HuH-7.5 (cell line): ENCODE measurements at regions not wholly inside any gene's neighbourhood (a gene's known extent, or its start where the extent isn't known, plus 50 kb on each side); places are given as distances from the start of the nearest gene placed in this dataset.
"Not testable (repeated sequence)": the region's sequence is repeated elsewhere in the genome, so short reads cannot be mapped to it uniquely, and the experiment has no call there.

Experiments used
- DNase-seq: peaks from one replicate; pipeline ENCODE4 v3.0.0; 2011; ENCODE audit warnings: low spot score

- DNase-seq: no peak
These were observed 84.1 kb upstream of the MED13L start for GRCh38 chr12:116361414-116362223.

- no peak for DNase-seq
These were observed 87.6 kb upstream of the MED13L start for GRCh38 chr12:116365114-116365513.

- no peak for DNase-seq
These were observed 88.3 kb upstream of the MED13L start for GRCh38 chr12:116365606-116366455.

DNA sequence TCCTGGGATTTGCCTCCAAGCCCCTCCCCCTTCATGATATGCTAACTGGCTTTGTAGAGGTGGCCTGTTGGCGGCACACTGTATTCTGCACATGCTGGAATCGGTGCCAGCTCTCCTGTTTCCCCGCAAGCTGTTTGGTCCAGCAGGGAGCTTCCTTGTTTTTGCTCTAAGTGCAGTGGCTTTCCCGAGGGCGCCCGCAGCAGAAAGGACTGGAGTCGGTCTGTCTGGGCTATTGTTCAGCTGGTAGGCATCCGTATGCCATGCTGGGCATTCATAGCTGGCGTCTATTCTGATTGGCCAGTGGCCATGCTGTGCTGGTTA is 88.9 kb upstream of the MED13L start:
- no peak for DNase-seq

GRCh38 chr12:116366824-116367223 is 89.3 kb upstream of the MED13L start:
- no peak for DNase-seq

GRCh38 chr12:116368196-116369194 is 91.0 kb upstream of the MED13L start:
- DNase-seq: no peak

DNA sequence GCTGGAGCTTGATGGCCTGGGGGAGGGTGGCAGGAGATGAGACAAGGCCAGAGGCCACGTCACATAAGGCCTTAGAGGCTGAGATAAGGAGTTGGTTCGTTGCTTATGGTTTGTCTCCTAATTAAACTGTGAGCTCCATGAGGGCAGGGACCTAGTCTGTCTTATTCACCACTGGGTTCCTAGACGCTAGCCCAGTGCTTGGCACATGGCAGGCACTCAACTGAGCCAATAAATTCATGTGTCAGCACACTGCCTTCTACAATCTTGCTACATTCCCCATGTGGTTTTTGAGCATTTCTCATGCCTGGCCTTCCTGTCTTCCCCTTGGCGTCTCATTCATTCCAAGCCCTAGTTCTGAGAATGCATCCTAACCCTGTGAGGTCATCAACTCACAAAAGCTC is 92.5 kb upstream of the MED13L start:
- DNase-seq: no peak

- DNase-seq: no peak
These were observed 93.5 kb upstream of the MED13L start for GRCh38 chr12:116370886-116371580.

- DNase-seq: no peak
These were observed 95.3 kb upstream of the MED13L start for GRCh38 chr12:116372815-116373214.

DNA sequence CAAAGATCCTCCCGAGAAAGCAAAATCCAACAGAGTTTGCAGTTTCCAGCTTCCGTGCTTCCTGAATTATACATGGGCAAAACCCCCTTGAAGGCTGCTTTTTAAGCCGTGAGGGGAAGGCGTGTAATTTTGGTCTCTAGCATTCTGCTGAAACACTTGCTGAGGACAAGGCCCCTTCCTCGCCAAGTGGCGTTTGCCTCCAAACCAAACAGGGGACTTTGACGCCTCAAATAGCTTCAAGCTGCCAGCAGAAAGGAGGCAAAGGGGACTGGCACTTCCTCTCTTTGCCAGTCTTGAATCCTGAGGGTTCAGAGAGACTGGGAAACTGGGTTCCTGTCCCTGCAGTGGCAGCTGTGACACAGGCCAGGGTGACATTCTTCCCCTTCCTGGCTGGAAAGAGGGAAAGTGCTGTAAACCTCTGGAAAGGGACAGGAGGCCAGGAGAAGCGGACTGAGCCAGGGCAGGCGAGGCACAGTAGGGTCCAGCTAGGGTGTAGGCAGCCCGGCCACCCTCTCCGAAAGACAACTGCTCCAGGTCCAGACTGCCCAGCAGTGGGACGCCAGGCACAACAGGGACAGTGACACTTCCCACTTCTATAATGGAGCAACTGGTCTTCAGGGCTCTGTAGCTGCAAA is 96.2 kb upstream of the MED13L start:
- DNase-seq: no peak

- no peak for DNase-seq
These were observed 96.7 kb upstream of the MED13L start for GRCh38 chr12:116374207-116374606.

DNA sequence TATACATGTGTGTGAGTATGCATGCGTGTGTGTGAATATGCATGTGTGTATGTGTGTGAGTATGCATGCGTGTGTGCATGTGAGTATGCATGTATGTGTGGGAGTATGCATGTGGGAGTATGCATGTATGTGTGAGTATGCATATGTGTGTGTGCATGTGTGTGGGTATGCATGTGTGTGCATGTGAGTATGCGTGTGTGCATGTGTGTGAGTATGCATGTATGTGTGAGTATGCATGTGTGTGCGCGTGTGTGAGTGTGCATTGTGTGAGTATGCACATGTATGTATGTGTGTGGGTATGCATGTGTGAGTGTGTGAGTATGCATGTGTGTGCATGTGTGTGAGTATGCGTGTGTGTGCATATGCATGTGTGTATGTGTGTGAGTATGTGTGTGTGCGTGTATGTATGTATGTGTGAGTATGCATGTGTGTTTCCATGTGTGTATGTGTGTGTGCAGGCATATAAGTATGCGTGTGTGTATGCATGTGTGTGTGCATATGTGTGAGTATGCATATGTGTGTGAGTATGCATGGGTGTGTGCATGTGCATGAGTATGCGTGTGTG is 97.9 kb upstream of the MED13L start:
- no peak for DNase-seq

GRCh38 chr12:116376354-116377193 is 99.1 kb upstream of the MED13L start:
- DNase-seq: no peak

GRCh38 chr12:116377194-116377571 is 99.7 kb upstream of the MED13L start:
- DNase-seq: not testable (repeated sequence)

DNA sequence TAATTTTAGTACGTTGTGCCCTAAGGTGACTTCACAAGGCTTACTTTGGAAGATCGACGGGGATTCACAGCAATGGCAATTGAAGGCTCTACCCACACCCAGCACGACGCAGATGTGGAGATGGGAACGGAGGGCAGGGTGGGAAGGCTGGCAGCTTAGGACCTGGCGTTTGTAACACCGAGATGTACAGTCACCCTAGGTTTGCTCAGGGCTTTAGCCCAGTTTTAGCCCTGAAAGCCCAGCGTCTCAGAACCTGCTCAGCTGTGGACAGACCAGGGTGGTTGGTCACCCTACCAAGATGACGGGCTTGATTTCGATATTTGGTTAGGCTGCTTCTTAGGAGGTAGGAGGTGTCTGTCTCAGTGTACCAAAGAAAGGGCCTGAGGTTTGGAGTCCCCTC is 100.5 kb upstream of the MED13L start:
- no peak for DNase-seq

- no peak for DNase-seq
These were observed 102.6 kb upstream of the MED13L start for GRCh38 chr12:116380108-116380507.

- DNase-seq: not testable (repeated sequence)
These were observed 103.2 kb upstream of the MED13L start for GRCh38 chr12:116380740-116381139.

DNA sequence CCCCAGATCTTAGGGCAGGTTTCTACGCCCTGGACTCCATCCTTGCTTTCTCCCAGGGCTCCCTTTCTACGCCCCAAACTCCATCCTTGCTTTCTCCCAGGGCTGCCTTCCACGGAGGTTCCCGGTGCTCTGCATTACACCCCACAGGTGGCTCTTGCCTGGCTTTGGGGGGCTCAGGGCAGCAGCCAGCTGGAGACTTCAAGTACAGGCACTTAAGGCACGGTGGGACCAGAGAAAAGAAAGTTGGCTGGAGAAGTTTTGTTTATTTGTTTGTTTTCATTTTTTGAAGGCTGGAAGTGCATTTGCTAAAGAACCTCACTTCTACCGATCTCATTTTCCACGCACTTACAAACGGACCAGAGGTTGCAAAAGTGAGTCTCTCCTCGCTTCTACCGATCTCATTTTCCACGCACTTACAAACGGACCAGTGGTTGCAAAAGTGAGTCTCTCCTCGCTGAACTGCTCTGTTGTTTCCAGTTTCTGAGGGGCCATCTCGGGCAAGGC is 103.8 kb upstream of the MED13L start:
- no peak for DNase-seq
